AG09319 (cell line): ENCODE measurements at regions not wholly inside any gene's neighbourhood (a gene's known extent, or its start where the extent isn't known, plus 50 kb on each side); places are given as distances from the start of the nearest gene placed in this dataset.

Experiments used
- DNase-seq: peaks from one replicate; pipeline ENCODE4 v3.0.0-alpha.2; 2010; ENCODE audit warnings: low read depth; ENCODE audit errors: extremely low read depth
- CTCF ChIP-seq: IDR thresholded peaks from 2 replicates; pipeline ENCODE4 v1.5.1; 2011; ENCODE audit warnings: low read depth, mild to moderate bottlenecking, inconsistent platforms, low read length, moderate library complexity

GRCh38 chr1:55635856-55636255 is 420.7 kb upstream of the USP24 start:
- DNase-seq: no peak
- no peak for TF ChIP-seq CTCF

GRCh38 chr1:55634516-55634915 is 419.4 kb upstream of the USP24 start:
- DNase-seq: no peak
- TF ChIP-seq CTCF: no peak

- no peak for DNase-seq
- TF ChIP-seq CTCF: no peak
These were observed 417.7 kb upstream of the USP24 start for GRCh38 chr1:55632906-55633305.

GRCh38 chr1:55632058-55632457 is 416.9 kb upstream of the USP24 start:
- TF ChIP-seq CTCF: no peak
- no peak for DNase-seq

- TF ChIP-seq CTCF: no peak
- no peak for DNase-seq
These were observed 416.3 kb upstream of the USP24 start for GRCh38 chr1:55631509-55631908.

- no peak for TF ChIP-seq CTCF
- no peak for DNase-seq
These were observed 411.2 kb upstream of the USP24 start for GRCh38 chr1:55626326-55626725.

GRCh38 chr1:55624766-55625165 is 409.6 kb upstream of the USP24 start:
- TF ChIP-seq CTCF: no peak
- no peak for DNase-seq

- no peak for DNase-seq
- TF ChIP-seq CTCF: no peak
These were observed 408.1 kb upstream of the USP24 start for GRCh38 chr1:55623311-55623710.
